HT-29 (cell line): ENCODE measurements at regions not wholly inside any gene's neighbourhood (a gene's known extent, or its start where the extent isn't known, plus 50 kb on each side); places are given as distances from the start of the nearest gene placed in this dataset.
A peak's percentile ranks its signal among the peaks of the same experiment; 100 is the strongest.
"Not testable (repeated sequence)": the region's sequence is repeated elsewhere in the genome, so short reads cannot be mapped to it uniquely, and the experiment has no call there.

Experiments
- DNase-seq: peaks from one replicate; pipeline ENCODE4 v3.0.0-alpha.2; 2015; ENCODE audit warnings: low spot score

- DNase-seq = peak; percentile 16
Observed at GRCh38 chr2:87075054-87075790, 53.6 kb upstream of the PLGLB1 start.

- peak; percentile 37 for DNase-seq
Observed at GRCh38 chr2:87075791-87076252, 54.2 kb upstream of the PLGLB1 start.

GRCh38 chr2:87076253-87077123 is 54.8 kb upstream of the PLGLB1 start:
- DNase-seq = peak; percentile 82

GRCh38 chr2:87077124-87077446 is 55.4 kb upstream of the PLGLB1 start:
- not testable (repeated sequence) for DNase-seq

GRCh38 chr2:87081727-87082126 is 60.1 kb upstream of the PLGLB1 start:
- DNase-seq = not testable (repeated sequence)

- not testable (repeated sequence) for DNase-seq
Observed at GRCh38 chr2:87088079-87088478, 66.4 kb upstream of the PLGLB1 start.

- not testable (repeated sequence) for DNase-seq
Observed at GRCh38 chr2:87089401-87089800, 67.8 kb upstream of the PLGLB1 start.

- DNase-seq = not testable (repeated sequence)
Observed at GRCh38 chr2:87093252-87093651, 71.6 kb upstream of the PLGLB1 start.

GRCh38 chr2:87093937-87094529 is 72.4 kb upstream of the PLGLB1 start:
- DNase-seq = not testable (repeated sequence)

GRCh38 chr2:87095804-87096203 is 74.2 kb upstream of the PLGLB1 start:
- DNase-seq = not testable (repeated sequence)

GRCh38 chr2:87128761-87129553 is 107.3 kb upstream of the PLGLB1 start:
- not testable (repeated sequence) for DNase-seq

GRCh38 chr2:87132577-87132976 is 110.9 kb upstream of the PLGLB1 start:
- DNase-seq = not testable (repeated sequence)

GRCh38 chr2:87151835-87152493 is 130.3 kb upstream of the PLGLB1 start:
- DNase-seq = not testable (repeated sequence)

- not testable (repeated sequence) for DNase-seq
Observed at GRCh38 chr2:87174454-87174853, 152.8 kb upstream of the PLGLB1 start.

GRCh38 chr2:87183373-87183772 is 161.7 kb upstream of the PLGLB1 start:
- DNase-seq = peak; percentile 50

- DNase-seq = not testable (repeated sequence)
Observed at GRCh38 chr2:87184260-87184659, 162.6 kb upstream of the PLGLB1 start.

GRCh38 chr2:87189214-87189613 is 167.6 kb upstream of the PLGLB1 start:
- not testable (repeated sequence) for DNase-seq

- not testable (repeated sequence) for DNase-seq
Observed at GRCh38 chr2:87193336-87193735, 171.7 kb upstream of the PLGLB1 start.

GRCh38 chr2:87194254-87194999 is 172.8 kb upstream of the PLGLB1 start:
- DNase-seq = not testable (repeated sequence)
